HG02970 (cell line): ENCODE measurements at regions not wholly inside any gene's neighbourhood (a gene's known extent, or its start where the extent isn't known, plus 50 kb on each side); places are given as distances from the start of the nearest gene placed in this dataset.
"Not testable (repeated sequence)": the region's sequence is repeated elsewhere in the genome, so short reads cannot be mapped to it uniquely, and the experiment has no call there.

Experiments used
- ATAC-seq: cut with Tn5 transposase; IDR thresholded peaks from one replicate; pipeline ENCODE4 v1.9.1; 2021; ENCODE audit warnings: mild to moderate bottlenecking, moderate library complexity, moderate number of reproducible peaks; ENCODE audit not compliant: unreplicated experiment, low FRiP score

- not testable (repeated sequence) for ATAC-seq
Observed at GRCh38 chr21:5101749-5102148, 5419.6 kb upstream of the TPTE start.

- ATAC-seq = not testable (repeated sequence)
Observed at GRCh38 chr21:5103880-5104561, 5417.4 kb upstream of the TPTE start.

GRCh38 chr21:5104562-5104928 is 5416.8 kb upstream of the TPTE start:
- not testable (repeated sequence) for ATAC-seq

- ATAC-seq = peak; percentile 47
Observed at GRCh38 chr21:5105939-5106708, 5415.3 kb upstream of the TPTE start.

DNA sequence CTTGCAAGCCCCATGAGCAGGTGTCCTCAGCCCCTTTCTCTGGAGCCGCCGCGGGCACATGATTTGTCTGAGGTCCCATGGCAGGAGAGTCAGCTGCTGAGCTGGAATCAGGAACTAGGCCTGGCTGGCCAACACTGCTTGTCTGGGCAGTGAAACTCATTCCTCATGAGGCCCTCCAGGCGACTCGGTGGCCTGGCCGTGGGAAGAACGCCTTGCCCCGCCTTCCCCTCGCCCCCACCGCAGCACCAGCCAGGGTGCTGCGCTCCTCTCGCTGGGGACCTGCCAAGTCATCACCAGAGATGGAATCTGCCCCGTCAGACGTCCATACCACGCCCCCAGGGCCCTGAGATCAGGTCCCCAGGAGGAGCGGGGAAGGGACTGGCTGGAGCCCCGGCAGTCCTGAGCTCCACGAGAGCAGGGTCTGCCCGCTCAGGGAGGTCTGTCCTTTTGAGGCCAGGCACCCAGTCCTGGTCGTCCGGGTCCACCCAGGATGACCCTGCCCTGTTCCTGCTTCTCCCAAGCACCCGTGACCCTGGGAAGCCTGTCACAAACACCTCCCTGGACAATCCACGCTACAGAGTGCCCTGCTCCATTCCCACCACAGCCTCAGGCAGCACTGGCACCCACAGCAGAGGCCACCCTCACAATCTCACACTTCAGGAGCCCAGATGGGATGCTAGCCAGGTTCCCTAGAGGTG is 5414.5 kb upstream of the TPTE start:
- ATAC-seq = peak; percentile 45

- not testable (repeated sequence) for ATAC-seq
Observed at GRCh38 chr21:5107637-5108036, 5413.7 kb upstream of the TPTE start.

DNA sequence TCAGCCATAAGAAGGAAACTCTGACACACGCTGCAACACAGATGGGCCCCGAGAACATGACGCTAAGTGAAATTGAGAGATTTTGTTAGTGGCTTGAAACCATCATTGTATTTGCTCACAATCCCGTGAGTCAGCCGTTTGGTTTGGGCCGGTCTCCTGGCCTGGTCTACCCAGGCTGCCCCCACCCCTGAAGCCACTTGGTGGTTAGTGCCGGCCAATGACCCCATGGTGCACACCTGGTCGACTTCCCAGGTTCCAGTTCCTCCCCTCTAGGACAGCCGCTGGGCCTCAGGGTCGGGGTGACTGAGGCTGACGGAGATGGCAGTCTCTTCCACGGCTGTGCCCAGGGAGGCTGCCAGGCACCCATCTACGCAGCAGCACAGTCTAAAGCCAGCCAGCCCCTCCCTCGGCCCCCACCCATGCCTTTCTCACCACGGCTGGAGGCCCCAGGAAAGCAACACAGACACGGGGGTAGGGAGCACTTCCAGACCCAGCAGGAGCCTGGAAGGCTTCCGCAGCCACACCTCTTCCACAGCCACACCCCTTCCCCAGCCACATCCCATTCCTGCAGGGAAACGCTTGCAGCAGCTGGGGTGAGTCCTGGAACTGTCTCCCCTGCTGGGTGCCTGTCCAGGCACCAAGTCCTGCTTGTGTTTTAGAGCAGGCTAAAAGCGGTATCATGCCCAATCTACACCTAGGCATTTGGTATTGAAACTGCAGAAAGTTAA is 5413.2 kb upstream of the TPTE start:
- ATAC-seq = not testable (repeated sequence)

DNA sequence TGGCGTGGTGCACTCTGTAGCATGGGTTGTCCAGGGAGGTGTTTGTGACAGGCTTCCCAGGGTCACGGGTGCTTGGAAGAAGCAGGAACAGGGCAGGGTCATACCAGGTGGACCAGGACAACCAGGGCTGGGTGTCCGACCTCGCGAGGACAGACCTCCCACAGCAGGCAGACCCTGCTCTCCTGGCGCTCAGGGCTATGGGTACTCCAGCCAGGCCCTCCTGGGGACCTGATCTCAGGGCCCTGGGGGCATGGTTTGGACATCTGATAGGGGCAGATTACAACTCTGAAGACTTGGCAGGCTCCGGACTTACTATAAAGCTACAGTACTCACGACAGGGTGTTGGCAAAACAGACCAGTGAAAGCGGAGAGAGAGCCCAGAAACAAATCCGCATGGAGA is 5410.2 kb upstream of the TPTE start:
- not testable (repeated sequence) for ATAC-seq

- ATAC-seq = not testable (repeated sequence)
Observed at GRCh38 chr21:5113092-5113491, 5408.3 kb upstream of the TPTE start.

DNA sequence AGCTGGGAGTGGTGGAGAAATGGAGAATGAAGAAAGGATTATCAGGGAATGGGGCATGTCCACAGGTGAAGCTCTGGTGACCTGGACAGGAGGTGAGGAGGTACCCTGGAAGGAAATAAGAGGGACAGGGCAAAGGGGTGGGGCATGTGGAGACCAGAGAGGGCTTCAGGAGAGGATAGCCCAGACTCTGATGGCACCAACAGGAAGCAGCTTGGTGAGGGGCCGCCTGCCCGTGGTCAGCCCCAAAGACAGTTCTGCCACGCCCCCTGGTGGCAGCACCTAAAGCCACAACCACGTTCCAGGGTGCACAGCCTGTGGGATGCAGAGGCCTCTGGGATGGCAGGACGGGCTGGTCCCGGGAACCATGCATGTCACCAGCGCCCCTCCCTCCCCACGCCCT is 5406.9 kb upstream of the TPTE start:
- ATAC-seq = not testable (repeated sequence)

DNA sequence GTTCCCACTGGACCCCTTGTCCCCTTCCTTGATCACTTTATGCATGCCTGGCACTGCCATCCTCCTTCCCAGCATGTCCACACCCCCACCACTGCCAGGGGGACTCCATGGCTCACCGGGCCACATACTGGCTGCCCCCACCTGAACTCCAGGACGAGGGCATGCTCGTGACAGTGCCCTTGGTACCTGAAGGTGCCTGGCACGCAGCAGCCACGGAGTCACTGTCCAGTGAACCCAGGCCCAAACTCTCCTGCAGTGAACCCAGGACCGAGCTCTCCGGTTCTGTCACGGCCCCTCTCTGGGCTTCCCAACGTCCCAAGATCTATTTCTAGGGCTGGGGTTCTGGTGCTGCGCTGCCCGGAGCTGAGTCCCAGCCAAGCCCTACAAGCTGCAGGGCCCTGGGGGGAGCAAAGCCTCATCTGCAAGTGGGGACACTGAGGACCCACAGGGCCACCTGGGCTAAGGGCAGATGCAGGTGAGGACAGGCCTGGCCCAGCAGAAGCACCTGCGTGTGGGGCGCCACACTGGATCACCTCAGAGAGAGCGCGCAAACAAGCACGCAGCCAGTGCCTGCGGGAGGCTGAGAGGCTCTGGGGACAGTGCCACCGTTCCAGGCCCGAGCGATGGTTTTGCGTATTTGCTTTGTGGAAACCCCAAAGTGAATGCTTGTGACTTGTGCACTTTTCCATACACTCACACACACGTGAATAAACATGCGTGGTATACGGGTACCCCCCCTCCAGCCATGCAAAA is 5406.3 kb upstream of the TPTE start:
- not testable (repeated sequence) for ATAC-seq

GRCh38 chr21:5115646-5116343 is 5405.6 kb upstream of the TPTE start:
- ATAC-seq = not testable (repeated sequence)

GRCh38 chr21:5116344-5117123 is 5404.8 kb upstream of the TPTE start:
- ATAC-seq = not testable (repeated sequence)

GRCh38 chr21:5117135-5117534 is 5404.2 kb upstream of the TPTE start:
- ATAC-seq = not testable (repeated sequence)

- not testable (repeated sequence) for ATAC-seq
Observed at GRCh38 chr21:5117666-5118295, 5403.6 kb upstream of the TPTE start.

DNA sequence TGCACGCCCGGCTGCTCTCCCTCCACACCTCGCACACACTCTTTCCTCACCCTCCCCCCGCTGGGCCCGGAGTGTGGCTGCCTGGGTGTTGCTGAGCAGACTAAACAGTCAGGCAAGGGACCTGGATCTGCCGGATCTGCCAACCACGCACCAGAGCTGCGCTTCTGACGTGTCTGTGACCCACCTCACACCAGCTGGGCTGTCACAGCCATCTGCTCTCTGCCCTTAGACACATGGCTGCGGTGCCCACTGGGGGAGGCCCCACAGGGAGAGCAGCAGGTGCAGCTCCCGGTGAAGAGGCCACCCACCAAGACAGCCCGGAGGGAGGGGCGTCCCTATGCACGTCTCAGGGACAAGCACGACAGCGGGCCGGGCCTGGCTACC is 5403.1 kb upstream of the TPTE start:
- not testable (repeated sequence) for ATAC-seq

GRCh38 chr21:5119179-5119578 is 5402.2 kb upstream of the TPTE start:
- ATAC-seq = not testable (repeated sequence)

GRCh38 chr21:5121399-5121798 is 5400.0 kb upstream of the TPTE start:
- not testable (repeated sequence) for ATAC-seq
